Gastrocnemius medialis (tissue), 4 donors: ENCODE measurements at regions not wholly inside any gene's neighbourhood (a gene's known extent, or its start where the extent isn't known, plus 50 kb on each side); places are given as distances from the start of the nearest gene placed in this dataset.

ENCODE experiments used
- POLR2A ChIP-seq, 2 donors: fragments of 450-650 bp; IDR thresholded peaks; one replicate each; pipeline ENCODE4 v1.6.1; 2017; ENCODE audit warnings: antibody characterized with exemption in 2 of 2, mild to moderate bottlenecking in 2 of 2, moderate library complexity in 2 of 2
- TF ChIP-seq, protein P1 (sequence below), 5 experiments: fragments of 450-650 bp in 3 of 5; fragments of 200-600 bp in 2 of 5; sonication (generic) in 2 of 5; IDR thresholded peaks in 4 of 5; conservative IDR thresholded peaks in 1 of 5; 1 replicate in 4 of 5; 2 replicates in 1 of 5; pipeline ENCODE4 v1.5.1; 2016 to 2019; ENCODE audit warnings: antibody characterized with exemption in 5 of 5, mild to moderate bottlenecking in 3 of 5, moderate library complexity in 3 of 5

DNA sequence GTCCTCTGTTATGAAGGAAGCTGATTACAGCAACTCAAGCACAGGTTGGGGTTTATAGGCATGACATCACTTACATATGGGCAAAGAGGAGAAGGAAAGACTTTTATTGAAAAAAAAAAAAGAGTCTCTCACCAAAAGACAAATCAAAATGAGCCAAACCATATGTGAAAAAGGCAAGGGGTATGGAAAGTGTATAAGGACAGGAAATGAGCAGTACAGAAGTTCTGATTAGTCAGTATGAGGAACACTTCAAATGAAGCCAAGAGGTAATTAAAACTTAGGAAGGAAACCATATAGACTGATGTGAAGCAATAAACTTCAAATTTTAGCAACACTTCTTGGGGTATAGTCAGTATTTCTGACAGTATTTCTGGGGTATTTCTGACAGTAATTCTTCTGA lies 1372.6 kb downstream of the CDH11 start:
- TF ChIP-seq, protein P1, sequence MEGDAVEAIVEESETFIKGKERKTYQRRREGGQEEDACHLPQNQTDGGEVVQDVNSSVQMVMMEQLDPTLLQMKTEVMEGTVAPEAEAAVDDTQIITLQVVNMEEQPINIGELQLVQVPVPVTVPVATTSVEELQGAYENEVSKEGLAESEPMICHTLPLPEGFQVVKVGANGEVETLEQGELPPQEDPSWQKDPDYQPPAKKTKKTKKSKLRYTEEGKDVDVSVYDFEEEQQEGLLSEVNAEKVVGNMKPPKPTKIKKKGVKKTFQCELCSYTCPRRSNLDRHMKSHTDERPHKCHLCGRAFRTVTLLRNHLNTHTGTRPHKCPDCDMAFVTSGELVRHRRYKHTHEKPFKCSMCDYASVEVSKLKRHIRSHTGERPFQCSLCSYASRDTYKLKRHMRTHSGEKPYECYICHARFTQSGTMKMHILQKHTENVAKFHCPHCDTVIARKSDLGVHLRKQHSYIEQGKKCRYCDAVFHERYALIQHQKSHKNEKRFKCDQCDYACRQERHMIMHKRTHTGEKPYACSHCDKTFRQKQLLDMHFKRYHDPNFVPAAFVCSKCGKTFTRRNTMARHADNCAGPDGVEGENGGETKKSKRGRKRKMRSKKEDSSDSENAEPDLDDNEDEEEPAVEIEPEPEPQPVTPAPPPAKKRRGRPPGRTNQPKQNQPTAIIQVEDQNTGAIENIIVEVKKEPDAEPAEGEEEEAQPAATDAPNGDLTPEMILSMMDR (IDR thresholded peaks at IDR 0.05 in 4 of 5, conservative IDR thresholded peaks at IDR 0.05 in 1 of 5) = no peak
- TF ChIP-seq POLR2A (IDR thresholded peaks at IDR 0.05) = no peak
